GM19043 (cell line): ENCODE measurements at regions not wholly inside any gene's neighbourhood (a gene's known extent, or its start where the extent isn't known, plus 50 kb on each side); places are given as distances from the start of the nearest gene placed in this dataset.
A peak's percentile ranks its signal among the peaks of the same experiment; 100 is the strongest.
"Not testable (repeated sequence)": the region's sequence is repeated elsewhere in the genome, so short reads cannot be mapped to it uniquely, and the experiment has no call there.

Source experiments
- ATAC-seq: cut with Tn5 transposase; IDR thresholded peaks from one replicate; pipeline ENCODE4 v1.9.1; 2021; ENCODE audit warnings: low read depth; ENCODE audit not compliant: unreplicated experiment

- ATAC-seq: no peak
Measured at GRCh38 chr3:18703798-18704197, 278.7 kb upstream of the SATB1 start.

- ATAC-seq: not testable (repeated sequence)
Measured at GRCh38 chr3:18693588-18694329, 268.6 kb upstream of the SATB1 start.

GRCh38 chr3:18687286-18687685 is 262.1 kb upstream of the SATB1 start:
- no peak for ATAC-seq

- no peak for ATAC-seq
Measured at GRCh38 chr3:18683900-18684299, 258.8 kb upstream of the SATB1 start.

GRCh38 chr3:18681818-18682345 is 256.7 kb upstream of the SATB1 start:
- no peak for ATAC-seq

GRCh38 chr3:18680758-18681157 is 255.6 kb upstream of the SATB1 start:
- no peak for ATAC-seq

- no peak for ATAC-seq
Measured at GRCh38 chr3:18679238-18679637, 254.1 kb upstream of the SATB1 start.

GRCh38 chr3:18675197-18675596 is 250.1 kb upstream of the SATB1 start:
- ATAC-seq: no peak

GRCh38 chr3:18672561-18672960 is 247.4 kb upstream of the SATB1 start:
- ATAC-seq: no peak

- ATAC-seq: no peak
Measured at GRCh38 chr3:18670759-18671158, 245.6 kb upstream of the SATB1 start.

GRCh38 chr3:18669374-18669773 is 244.2 kb upstream of the SATB1 start:
- no peak for ATAC-seq

GRCh38 chr3:18667552-18667951 is 242.4 kb upstream of the SATB1 start:
- ATAC-seq: no peak

- ATAC-seq: no peak
Measured at GRCh38 chr3:18666655-18667054, 241.5 kb upstream of the SATB1 start.

- no peak for ATAC-seq
Measured at GRCh38 chr3:18660059-18660458, 234.9 kb upstream of the SATB1 start.

GRCh38 chr3:18657858-18658820 is 233.0 kb upstream of the SATB1 start:
- ATAC-seq: no peak

- ATAC-seq: no peak
Measured at GRCh38 chr3:18656866-18657265, 231.7 kb upstream of the SATB1 start.

GRCh38 chr3:18656410-18656809 is 231.3 kb upstream of the SATB1 start:
- ATAC-seq: no peak

GRCh38 chr3:18655827-18656226 is 230.7 kb upstream of the SATB1 start:
- ATAC-seq: no peak

GRCh38 chr3:18652781-18653180 is 227.6 kb upstream of the SATB1 start:
- ATAC-seq: no peak

- no peak for ATAC-seq
Measured at GRCh38 chr3:18650731-18651130, 225.6 kb upstream of the SATB1 start.

GRCh38 chr3:18649666-18650363 is 224.7 kb upstream of the SATB1 start:
- ATAC-seq: peak; percentile 73
